ENCODE measurements at regions not wholly inside any gene's neighbourhood (a gene's known extent, or its start where the extent isn't known, plus 50 kb on each side); places are given as distances from the start of the nearest gene placed in this dataset.

GRCh38 chr9:33714989-33715388, 80.4 kb upstream of the PRSS3 start:
- CTCF ChIA-PET = no interaction called here
- Histone ChIP-seq H2BK5ac (ENCODE audit: low read depth, low read length, poor library complexity, severe bottlenecking) (no peak overlapping the region), H3K18ac (ENCODE audit: low read depth, low read length) (no peak overlapping the region), H2BK20ac (ENCODE audit: low read depth, low read length) (no peak overlapping the region), H3K56ac (ENCODE audit: extremely low read depth, insufficient read depth, low read length) (no peak overlapping the region), H3K27me3 (ENCODE audit: control insufficient read depth, insufficient read depth, low read length) (peaks cover 14% of the 10 kb centered on the region), H3K4me2 (ENCODE audit: low read depth, low read length) (no peak overlapping the region), H2AFZ (replicated peaks; ENCODE audit: low read length, poor library complexity) (no peak overlapping the region), H3K4ac (ENCODE audit: low read depth, low read length) (no peak overlapping the region), H3K36me3 (ENCODE audit: control insufficient read depth, insufficient read depth, low read length) (no peaks in the 10 kb centered on the region), H3K4me1 (ENCODE audit: control insufficient read depth, insufficient read depth, low read length) (no peaks in the 10 kb centered on the region), H3K14ac (replicated peaks; ENCODE audit: low read depth, low read length) (no peak overlapping the region), H4K20me1 (ENCODE audit: insufficient read depth, low read length) (no peaks in the 10 kb centered on the region), H3K9me3 (ENCODE audit: control insufficient read depth, insufficient read depth, low read length) (no peaks in the 10 kb centered on the region), H2AK9ac (replicated peaks; ENCODE audit: low read depth, low read length, poor library complexity) (no peak overlapping the region), H4K91ac (ENCODE audit: insufficient read depth, low read depth, low read length) (no peak overlapping the region), H3K79me1 (ENCODE audit: low read depth in 1 of 2, low read length in 2 of 2) (no peaks in the 10 kb centered on the region), H4K8ac (ENCODE audit: low read depth in 2 of 2, low read length in 2 of 2) (no peak overlapping the region), H3K23ac (ENCODE audit: low read depth, low read length) (no peak overlapping the region), H3K9ac (ENCODE audit: low read depth, low read length) (no peak overlapping the region), H2AK5ac (ENCODE audit: low read depth, low read length) (no peak overlapping the region), H3K9me1 (ENCODE audit: insufficient read depth, low read length) (no peaks in the 10 kb centered on the region), H2BK15ac (ENCODE audit: low read depth, low read length) (no peak overlapping the region), H3K27ac (ENCODE audit: insufficient read depth, low read length) (no peak overlapping the region), H4K5ac (ENCODE audit: low read depth, low read length) (no peak overlapping the region), H2BK120ac (ENCODE audit: low read depth, low read length) (no peak overlapping the region), H3K4me3 (ENCODE audit: insufficient read depth, low read depth, low read length) (no peak overlapping the region)
- no TSS peak for BruUV-seq (replicated peaks)
- TF ChIP-seq SMC3 (IDR thresholded peaks at IDR 0.05; ENCODE audit: low read depth, low read length) (no peak), CEBPB (IDR thresholded peaks at IDR 0.05; ENCODE audit: low read depth, low read length) (peak; percentile 26; the same call in 1 of the 2 replicates), RAD21 (IDR thresholded peaks at IDR 0.05; ENCODE audit: low read length) (no peak), USF2 (IDR thresholded peaks at IDR 0.05; ENCODE audit: low read depth, low read length) (no peak), RCOR1 (IDR thresholded peaks at IDR 0.05; ENCODE audit: insufficient replicate concordance, low read length) (no peak), ELK1 (IDR thresholded peaks at IDR 0.05; ENCODE audit: borderline replicate concordance, low read depth, low read length) (no peak)
- in situ Hi-C loops (cut with MboI; ENCODE audit: low sequenced_read_pairs) = loop anchor here (25.0 kb wide), 1 partner anchor 303 kb away; the partner anchor contains the start of gene AQP7
- intact Hi-C loops (cut with micrococcal nuclease) = loop anchor here (5.0 kb wide), 1 partner anchor 38 kb away; no protein-coding TSS in a partner anchor
- POLR2A ChIA-PET (ENCODE audit: unreplicated experiment) = no interaction called here
- DNase-seq (no peak), ATAC-seq (ENCODE audit: low read depth) (no peak)
- no CpG with 5 or more reads among the region's 2 CpGs for WGBS, 2 experiments (ENCODE audit: extremely low coverage in 2 of 2, insufficient read length in 1 of 2)
- dilution Hi-C loops (cut with HindIII; ENCODE audit: low sequenced_read_pairs, unreplicated experiment) = no loop called here

Data from IMR-90 (cell line).